M059J (cell line): ENCODE measurements at regions not wholly inside any gene's neighbourhood (a gene's known extent, or its start where the extent isn't known, plus 50 kb on each side); places are given as distances from the start of the nearest gene placed in this dataset.

Experiments
- DNase-seq: peaks from one replicate; pipeline ENCODE4 v3.0.0-alpha.2; 2012; ENCODE audit warnings: low read depth

DNA sequence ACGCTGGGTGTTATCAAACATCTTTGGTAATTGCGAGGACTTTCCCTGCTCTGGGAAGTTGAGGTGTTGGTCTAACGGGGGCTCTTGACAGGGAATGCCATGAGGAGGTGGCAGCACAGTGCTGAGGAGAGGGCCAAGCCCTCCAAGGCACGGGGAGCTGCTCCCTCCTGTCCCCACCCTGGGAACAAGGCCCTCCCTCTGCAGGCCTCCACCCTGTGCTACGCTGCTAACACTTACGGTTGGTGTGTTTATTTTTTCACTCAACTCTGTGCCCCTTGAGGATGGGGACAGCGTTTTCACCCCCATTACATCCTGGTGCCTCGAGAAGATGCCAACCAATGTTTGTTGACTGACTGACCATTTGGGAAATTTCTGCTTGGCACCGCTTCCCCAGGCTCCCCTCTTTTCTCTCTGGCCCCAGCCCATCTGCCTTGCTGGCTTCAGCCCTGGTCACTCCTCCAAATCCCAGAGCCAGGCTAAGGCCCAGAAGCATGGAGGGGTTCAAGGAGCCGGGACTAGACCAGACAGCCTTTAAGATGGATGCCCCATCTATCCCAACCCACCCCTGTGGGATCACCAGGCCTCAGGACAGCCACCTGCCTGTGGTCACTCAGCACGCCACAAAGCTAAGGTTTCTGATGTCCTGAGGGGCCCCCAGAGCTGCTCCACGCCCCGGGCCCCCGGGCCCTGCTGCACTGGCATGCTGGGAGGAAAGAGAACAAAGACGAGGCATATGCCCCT lies 125.7 kb downstream of the BARX1 start:
- DNase-seq, result no peak

DNA sequence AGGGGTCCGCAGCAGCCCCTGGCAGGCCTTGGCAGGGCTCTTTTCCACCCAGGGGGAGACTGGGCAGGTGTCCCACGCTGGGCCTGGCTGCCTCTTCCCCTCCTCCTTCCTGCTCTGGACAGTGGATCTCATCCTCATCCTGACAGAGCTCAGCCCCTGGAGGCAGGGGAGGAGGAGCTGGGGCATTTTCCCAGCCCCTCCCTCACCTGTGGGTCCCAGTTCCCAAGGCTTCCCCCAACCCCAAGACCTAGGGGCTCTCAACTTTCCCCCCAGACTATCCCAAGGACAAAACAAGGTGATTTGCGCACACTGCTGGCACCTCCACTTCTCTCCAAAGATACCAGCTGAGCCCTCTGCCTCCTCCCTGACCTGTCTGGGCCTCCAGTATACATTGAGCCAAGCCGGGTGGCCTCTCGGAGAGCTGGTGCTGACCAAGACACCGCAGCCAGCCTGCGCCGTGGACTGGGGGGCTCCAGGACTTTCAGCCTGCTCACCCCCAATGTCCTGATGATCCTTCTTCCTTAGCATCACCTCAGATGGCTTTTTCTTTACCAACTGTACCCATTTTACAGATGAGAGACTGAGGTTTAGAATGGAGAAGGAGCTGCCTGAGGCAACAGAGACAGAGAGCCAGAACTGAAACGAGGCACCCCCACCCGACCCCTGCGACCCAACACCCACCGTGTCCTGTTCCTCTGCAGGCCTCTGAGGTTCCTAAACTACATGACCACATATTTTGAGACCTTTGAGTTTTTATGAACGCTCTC lies 126.6 kb downstream of the BARX1 start:
- DNase-seq, result no peak

GRCh38 chr9:93827545-93828330 lies 127.4 kb downstream of the BARX1 start:
- peak; percentile 39 for DNase-seq

DNA sequence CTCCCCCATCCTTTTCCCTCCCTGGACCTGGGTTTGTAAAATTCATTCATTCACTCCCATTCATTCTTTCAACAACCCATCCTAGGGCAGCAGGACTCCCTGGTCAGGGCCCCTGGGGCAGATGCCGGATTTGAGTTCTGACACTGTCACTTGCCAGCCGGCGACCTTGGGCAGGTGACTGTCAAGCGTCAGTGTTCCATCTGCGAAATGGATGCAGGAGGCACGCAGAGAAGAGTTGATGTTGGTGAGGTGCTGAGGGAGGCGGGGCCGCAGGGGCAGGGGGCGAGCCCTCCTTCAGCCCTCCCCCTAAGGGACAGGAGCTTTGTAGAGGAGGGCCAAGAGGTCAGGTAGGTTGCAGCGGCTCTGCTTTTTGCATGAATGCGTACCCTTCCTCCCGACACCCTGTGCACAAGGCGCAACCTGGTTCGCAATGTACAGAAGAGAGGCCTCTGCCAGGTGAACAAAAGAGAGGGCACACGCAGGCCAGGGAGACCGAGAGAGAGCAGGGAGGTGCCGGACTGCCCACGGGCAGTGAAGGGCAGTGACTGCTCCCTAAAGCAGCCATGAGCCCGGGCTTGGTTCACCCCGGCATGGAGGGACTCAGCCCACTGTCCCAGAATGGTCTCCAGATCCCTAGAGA lies 128.1 kb downstream of the BARX1 start:
- no peak for DNase-seq

DNA sequence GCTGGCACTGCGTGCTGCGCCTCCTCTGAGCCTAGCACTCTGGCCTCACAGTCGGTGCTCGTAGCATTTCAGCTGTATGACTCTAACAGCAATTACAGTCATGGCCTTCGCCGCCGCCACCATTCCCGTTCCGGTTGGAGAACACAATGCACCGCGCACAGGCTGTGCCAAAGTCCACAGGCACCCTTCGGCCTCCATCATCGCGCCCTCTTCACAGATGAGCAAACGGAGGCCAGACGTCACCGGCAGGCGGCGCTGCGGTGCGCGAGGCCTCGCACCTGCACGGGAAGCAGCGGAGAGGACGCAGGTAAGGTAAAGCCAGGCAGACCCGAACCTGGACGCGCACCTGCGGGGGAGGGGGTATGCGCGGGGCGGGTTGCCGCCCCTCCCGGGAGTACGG lies 128.9 kb downstream of the BARX1 start:
- no peak for DNase-seq

DNA sequence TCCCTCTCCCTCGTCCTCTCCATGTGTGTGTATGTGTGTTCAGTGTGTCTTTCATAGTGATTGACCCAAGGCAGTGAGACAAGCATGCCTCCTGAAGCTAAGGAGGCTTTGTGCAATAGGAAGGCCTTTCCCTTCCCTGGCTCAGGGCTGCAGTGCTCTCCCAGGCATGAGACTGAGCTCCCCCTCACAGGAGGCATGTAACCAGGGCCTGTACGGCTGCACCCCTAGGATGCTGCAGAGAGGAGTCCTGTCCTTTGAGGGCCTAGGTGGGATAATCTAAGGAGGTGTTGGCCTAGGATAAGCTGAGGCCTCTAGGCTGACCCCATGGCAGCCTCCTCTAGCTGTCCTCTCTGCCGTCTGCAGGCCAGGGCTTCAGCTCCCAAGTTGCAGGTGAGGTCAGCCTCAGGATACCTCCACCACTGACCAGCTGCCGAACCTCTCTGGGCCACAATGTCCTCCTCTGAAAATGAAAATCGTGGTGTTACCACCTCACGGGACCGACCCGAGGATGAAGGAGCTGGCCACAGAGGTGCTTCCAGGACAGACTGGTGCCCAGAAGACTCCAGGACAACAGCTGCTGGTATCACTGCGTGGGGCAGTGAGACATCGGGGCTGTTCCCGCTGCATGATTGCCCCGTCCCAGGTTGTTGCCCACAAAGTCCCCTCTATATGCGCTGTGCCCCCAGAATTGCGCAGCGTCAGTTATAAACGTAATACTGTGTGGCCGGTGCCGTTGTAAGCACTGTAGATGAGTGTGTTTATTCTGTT lies 129.6 kb downstream of the BARX1 start:
- DNase-seq, result no peak

GRCh38 chr9:93824386-93825294 lies 130.5 kb downstream of the BARX1 start:
- no peak for DNase-seq

- DNase-seq, result no peak
These were observed 131.7 kb downstream of the BARX1 start for GRCh38 chr9:93823245-93824072.

DNA sequence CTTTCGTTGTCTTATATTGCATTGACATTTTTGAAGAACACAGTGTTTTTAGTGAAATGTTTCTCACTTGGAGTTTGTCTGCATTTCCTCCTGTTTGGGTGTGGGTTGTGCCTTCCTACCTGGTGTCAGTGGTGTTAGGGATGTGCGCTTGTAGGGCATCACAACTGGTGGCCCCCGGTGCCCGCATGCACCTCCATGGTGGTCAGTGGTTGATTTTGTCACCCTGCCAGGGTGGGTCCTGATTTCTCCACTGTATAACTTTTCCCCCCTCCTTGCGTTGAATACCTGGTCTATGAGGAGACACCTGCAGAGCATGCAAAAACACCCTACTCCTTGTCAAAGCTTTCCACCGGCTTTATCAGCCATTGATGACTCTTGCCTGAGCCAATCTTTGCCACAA lies 132.9 kb downstream of the BARX1 start:
- no peak for DNase-seq

GRCh38 chr9:93821307-93821703 lies 133.8 kb downstream of the BARX1 start:
- DNase-seq, result no peak

GRCh38 chr9:93820667-93821306 lies 134.4 kb downstream of the BARX1 start:
- DNase-seq, result peak; percentile 7

DNA sequence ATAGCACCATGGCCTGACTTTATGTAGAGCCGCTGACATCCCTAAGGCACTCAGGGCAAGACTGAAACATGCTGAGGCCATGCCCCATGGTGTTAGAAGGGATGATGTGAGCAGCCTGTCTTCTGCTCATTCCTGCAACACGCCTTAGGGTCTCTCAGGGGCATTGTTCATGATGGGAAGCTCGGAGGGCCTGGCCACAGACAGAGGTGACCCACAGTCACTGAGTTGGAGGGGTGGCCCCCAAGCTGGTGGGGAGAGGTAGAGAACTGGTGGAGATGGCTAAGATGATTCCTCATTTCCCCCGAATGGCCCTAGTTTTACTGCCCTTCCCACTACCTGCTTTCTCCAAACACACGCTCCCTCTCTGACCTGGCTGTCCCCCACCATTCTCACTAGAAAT lies 135.2 kb downstream of the BARX1 start:
- no peak for DNase-seq

DNA sequence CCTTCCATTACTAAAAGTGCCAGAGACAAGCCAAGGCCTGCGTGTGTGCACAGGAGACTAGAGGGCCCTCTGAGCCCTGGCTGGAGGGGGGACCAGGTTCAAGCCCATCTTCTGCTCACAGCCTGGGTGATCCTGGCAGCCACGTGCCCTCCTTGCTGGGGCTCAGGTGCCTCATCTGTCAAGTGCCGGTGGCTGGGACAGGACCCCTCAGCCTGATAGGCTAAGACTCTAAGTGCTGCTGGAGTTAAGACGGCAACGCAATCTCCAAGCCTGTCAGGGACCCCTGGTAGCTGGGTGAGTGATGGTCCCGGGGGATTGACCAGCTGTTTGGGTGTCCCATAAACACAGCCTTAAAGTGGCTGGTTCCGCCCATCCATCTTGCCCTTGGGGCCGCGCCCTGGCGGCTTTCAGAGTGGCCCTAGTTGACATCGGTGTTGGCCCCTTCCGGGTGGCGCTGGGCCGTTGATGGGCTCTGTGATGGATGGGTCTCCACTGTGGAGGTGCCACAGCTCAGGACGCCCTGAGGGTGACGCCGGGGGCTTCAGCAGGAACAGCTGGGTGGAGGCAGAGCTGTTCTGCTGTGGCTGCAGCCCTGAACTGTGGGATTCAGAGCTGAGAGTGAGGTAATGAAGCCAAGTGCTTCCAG lies 136.2 kb downstream of the BARX1 start:
- DNase-seq, result no peak

DNA sequence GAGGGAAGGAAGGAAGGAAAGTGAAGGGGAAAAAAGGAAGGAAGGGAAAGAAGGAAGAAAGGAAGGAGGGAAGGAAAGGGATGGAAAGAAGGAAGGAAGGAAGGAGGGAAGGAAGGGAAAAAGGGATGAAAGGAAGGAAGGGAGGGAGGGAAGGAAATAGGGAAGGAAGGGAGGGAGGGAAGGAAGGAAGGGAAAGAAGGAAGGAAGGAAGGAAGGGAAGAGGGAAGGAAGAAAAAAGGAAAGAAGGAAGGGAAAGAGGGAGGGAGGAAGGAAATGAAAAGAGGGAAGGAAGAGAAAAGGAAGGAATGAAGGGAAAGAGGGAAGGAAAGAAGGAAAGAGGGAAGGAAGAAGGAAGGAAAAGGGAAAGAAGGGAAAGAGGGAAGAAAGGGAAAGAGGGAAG lies 136.9 kb downstream of the BARX1 start:
- no peak for DNase-seq

GRCh38 chr9:93815677-93816076 lies 139.5 kb downstream of the BARX1 start:
- DNase-seq, result no peak

DNA sequence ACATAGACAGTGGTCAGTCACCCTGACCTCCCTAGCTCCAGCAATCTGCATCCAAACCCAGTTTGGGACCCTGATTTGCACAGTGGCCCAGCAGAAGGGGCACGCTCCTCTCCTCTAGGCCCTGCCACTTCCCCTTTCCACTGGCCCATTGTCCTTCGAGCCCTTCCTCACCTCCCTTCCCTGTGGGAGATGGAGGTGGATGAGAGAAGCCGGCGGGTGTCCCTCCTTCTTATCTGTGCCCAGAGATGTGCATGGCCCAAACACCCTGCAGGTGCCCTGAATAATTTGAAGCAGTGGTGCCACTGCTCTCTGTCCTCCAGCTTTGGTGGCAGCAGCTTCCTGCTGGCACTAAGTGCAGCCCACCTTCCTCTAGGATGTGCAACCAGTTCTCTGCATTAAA lies 140.0 kb downstream of the BARX1 start:
- DNase-seq, result no peak

DNA sequence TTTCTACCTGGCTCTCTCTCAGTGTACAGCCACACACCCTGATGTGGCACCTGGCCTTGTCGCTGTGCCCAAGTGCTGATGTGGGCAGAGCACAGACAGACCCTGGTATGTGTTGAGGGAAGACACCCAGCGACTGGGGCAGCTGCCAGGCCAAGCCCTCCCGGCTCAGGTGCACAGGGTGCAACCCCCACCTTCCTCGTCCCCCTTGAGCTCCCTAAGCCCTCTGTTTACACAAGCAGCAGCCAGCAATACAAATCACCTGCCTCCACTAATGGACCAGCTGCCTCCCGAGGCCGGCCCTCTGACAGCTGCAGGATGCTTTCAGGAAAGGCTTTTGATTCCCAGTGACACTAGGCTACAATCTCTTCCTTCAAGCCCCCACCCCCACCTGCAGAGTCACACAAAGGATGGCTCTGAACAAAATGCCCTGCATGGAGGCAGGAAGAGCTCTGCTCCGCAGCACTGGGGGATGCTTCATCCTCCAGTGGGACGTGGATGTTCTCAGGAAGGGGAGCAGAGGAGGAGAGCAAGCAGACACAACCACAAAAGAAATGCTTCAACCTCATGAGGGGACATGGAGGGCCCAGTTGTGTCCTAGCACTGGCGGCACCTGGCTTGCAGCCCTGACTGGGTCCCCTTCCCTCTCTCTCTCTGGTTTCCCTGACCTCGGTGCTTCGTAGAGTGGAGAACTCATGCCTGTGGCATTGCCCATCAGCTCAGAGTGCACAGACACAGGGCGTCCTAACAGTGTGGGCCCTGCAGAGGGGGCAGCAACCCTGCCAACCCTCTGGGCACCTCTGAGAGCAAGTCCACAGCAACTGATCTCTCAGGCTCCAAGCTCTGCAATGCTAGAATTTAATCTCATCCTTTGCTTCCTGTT lies 140.8 kb downstream of the BARX1 start:
- no peak for DNase-seq
